C4-2B (cell line): ENCODE measurements at regions not wholly inside any gene's neighbourhood (a gene's known extent, or its start where the extent isn't known, plus 50 kb on each side); places are given as distances from the start of the nearest gene placed in this dataset.

ENCODE experiments used
- CTCF ChIP-seq: fragments of 450-650 bp; conservative IDR thresholded peaks from 2 replicates; pipeline ENCODE4 v1.5.1; 2017; ENCODE audit warnings: mild to moderate bottlenecking
- ZFX ChIP-seq: fragments of 450-650 bp; IDR thresholded peaks from 2 replicates; pipeline ENCODE4 v1.6.1; 2017

- TF ChIP-seq CTCF, result no peak
- no peak for TF ChIP-seq ZFX
Measured at GRCh38 chr9:33637881-33638280, 113.8 kb downstream of the ANKRD18B start.
